22Rv1 (cell line): ENCODE measurements at regions not wholly inside any gene's neighbourhood (a gene's known extent, or its start where the extent isn't known, plus 50 kb on each side); places are given as distances from the start of the nearest gene placed in this dataset.

Experiments used
- ZFX ChIP-seq: fragments of 450-650 bp; IDR thresholded peaks from 2 replicates; pipeline ENCODE4 v1.6.1; 2017; ENCODE audit warnings: antibody characterized with exemption, borderline replicate concordance
- TF ChIP-seq, protein P1 (sequence below): fragments of 450-650 bp; IDR thresholded peaks from 2 replicates; pipeline ENCODE4 v1.5.1; 2017; ENCODE audit warnings: mild to moderate bottlenecking

- TF ChIP-seq, protein P1, sequence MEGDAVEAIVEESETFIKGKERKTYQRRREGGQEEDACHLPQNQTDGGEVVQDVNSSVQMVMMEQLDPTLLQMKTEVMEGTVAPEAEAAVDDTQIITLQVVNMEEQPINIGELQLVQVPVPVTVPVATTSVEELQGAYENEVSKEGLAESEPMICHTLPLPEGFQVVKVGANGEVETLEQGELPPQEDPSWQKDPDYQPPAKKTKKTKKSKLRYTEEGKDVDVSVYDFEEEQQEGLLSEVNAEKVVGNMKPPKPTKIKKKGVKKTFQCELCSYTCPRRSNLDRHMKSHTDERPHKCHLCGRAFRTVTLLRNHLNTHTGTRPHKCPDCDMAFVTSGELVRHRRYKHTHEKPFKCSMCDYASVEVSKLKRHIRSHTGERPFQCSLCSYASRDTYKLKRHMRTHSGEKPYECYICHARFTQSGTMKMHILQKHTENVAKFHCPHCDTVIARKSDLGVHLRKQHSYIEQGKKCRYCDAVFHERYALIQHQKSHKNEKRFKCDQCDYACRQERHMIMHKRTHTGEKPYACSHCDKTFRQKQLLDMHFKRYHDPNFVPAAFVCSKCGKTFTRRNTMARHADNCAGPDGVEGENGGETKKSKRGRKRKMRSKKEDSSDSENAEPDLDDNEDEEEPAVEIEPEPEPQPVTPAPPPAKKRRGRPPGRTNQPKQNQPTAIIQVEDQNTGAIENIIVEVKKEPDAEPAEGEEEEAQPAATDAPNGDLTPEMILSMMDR: no peak
- no peak for TF ChIP-seq ZFX
Measured at GRCh38 chr5:158194561-158194976, 335.6 kb upstream of the CLINT1 start.
